MM.1S (cell line): ENCODE measurements at regions not wholly inside any gene's neighbourhood (a gene's known extent, or its start where the extent isn't known, plus 50 kb on each side); places are given as distances from the start of the nearest gene placed in this dataset.

ENCODE experiments used
- DNase-seq: peaks from one replicate; pipeline ENCODE4 v3.0.0-alpha.2; 2015
- H2AFZ ChIP-seq: fragments of 300-600 bp; sonication (generic); 2 replicates; pipeline ENCODE4 v1.6.0; 2016; ENCODE audit warnings: antibody characterized with exemption, low read length
- H3F3A ChIP-seq: fragments of 300-600 bp; sonication (generic); 2 replicates; pipeline ENCODE4 v1.6.1; 2016; ENCODE audit warnings: mild to moderate bottlenecking, antibody characterized with exemption, low read length, moderate library complexity, mixed read lengths; ENCODE audit not compliant: insufficient read depth
- H3K27ac ChIP-seq: fragments of 300-600 bp; sonication (generic); 2 replicates; pipeline ENCODE4 v1.5.1; 2016; ENCODE audit warnings: mild to moderate bottlenecking, low read length
- H3K27me3 ChIP-seq: fragments of 300-600 bp; sonication (generic); replicated peaks from 2 replicates; pipeline ENCODE4 v1.6.0; 2016; ENCODE audit warnings: low read length; ENCODE audit not compliant: insufficient read depth
- H3K36me3 ChIP-seq: fragments of 300-600 bp; sonication (generic); replicated peaks from 2 replicates; pipeline ENCODE4 v1.6.1; 2016; ENCODE audit warnings: mild to moderate bottlenecking, low read length, mixed read lengths; ENCODE audit not compliant: insufficient read depth
- H3K4me1 ChIP-seq: fragments of 300-600 bp; sonication (generic); 2 replicates; pipeline ENCODE4 v1.6.1; 2016; ENCODE audit warnings: low read length, mixed read lengths
- H3K4me2 ChIP-seq: fragments of 300-600 bp; sonication (generic); 2 replicates; pipeline ENCODE4 v1.6.0; 2016; ENCODE audit warnings: low read depth, low read length
- H3K4me3 ChIP-seq: fragments of 300-600 bp; sonication (generic); 2 replicates; pipeline ENCODE4 v1.5.1; 2016; ENCODE audit warnings: low read length, mixed read lengths
- H3K79me2 ChIP-seq: fragments of 300-600 bp; sonication (generic); 2 replicates; pipeline ENCODE4 v1.6.1; 2016; ENCODE audit warnings: mixed run types, low read length, mixed read lengths
- H3K9ac ChIP-seq: fragments of 300-600 bp; sonication (generic); 2 replicates; pipeline ENCODE4 v1.6.1; 2016; ENCODE audit warnings: low read length, mixed read lengths
- H3K9me2 ChIP-seq: fragments of 300-600 bp; sonication (generic); replicated peaks from 2 replicates; pipeline ENCODE4 v1.6.1; 2016; ENCODE audit warnings: mild to moderate bottlenecking, low read length, mixed read lengths; ENCODE audit not compliant: insufficient read depth
- H3K9me3 ChIP-seq: fragments of 300-600 bp; sonication (generic); replicated peaks from 2 replicates; pipeline ENCODE4 v1.6.1; 2016; ENCODE audit warnings: mild to moderate bottlenecking, low read length, mixed read lengths; ENCODE audit not compliant: insufficient read depth
- H4K20me1 ChIP-seq: fragments of 300-600 bp; sonication (generic); 2 replicates; pipeline ENCODE4 v1.6.1; 2016; ENCODE audit warnings: mild to moderate bottlenecking, low read length, moderate library complexity, mixed read lengths; ENCODE audit not compliant: insufficient read depth
- CTCF ChIP-seq: fragments of 300-600 bp; sonication (generic); IDR thresholded peaks from 2 replicates; pipeline ENCODE4 v1.5.1; 2016; ENCODE audit warnings: antibody characterized with exemption, low read length, mixed read lengths
- EZH2 ChIP-seq: fragments of 300-600 bp; sonication (generic); optimal IDR thresholded peaks from 2 replicates; pipeline ENCODE3; 2017; ENCODE audit warnings: low read depth, mild to moderate bottlenecking, antibody characterized with exemption, low read length, mixed read lengths
- EZH2phosphoT487 ChIP-seq: fragments of 300-600 bp; sonication (generic); IDR thresholded peaks from 2 replicates; pipeline ENCODE4 v1.6.1; 2018; ENCODE audit warnings: antibody characterized with exemption, low read length

- TF ChIP-seq CTCF: no peak
- TF ChIP-seq EZH2phosphoT487: no peak
- no peak for TF ChIP-seq EZH2
- no peaks in the 10 kb centered on the region for H3K9me3 ChIP-seq
- no peak overlapping the region for H3K27ac ChIP-seq
- H3F3A ChIP-seq: no peaks in the 10 kb centered on the region
- H3K9ac ChIP-seq: no peak overlapping the region
- H4K20me1 ChIP-seq: no peaks in the 10 kb centered on the region
- no peak for DNase-seq
- no peak overlapping the region for H2AFZ ChIP-seq
- H3K4me3 ChIP-seq: no peak overlapping the region
- H3K36me3 ChIP-seq: no peaks in the 10 kb centered on the region
- no peaks in the 10 kb centered on the region for H3K9me2 ChIP-seq
- no peaks in the 10 kb centered on the region for H3K79me2 ChIP-seq
- no peak overlapping the region for H3K4me2 ChIP-seq
- H3K27me3 ChIP-seq: no peaks in the 10 kb centered on the region
- no peaks in the 10 kb centered on the region for H3K4me1 ChIP-seq
Observed at GRCh38 chr10:4615042-4615441, 211.0 kb upstream of the AKR1E2 start.

- DNase-seq: no peak
- Histone ChIP-seq H3K9me2 (no peaks in the 10 kb centered on the region), H3K4me3 (no peak overlapping the region), H2AFZ (no peak overlapping the region), H4K20me1 (no peaks in the 10 kb centered on the region), H3K79me2 (no peaks in the 10 kb centered on the region), H3K9me3 (no peaks in the 10 kb centered on the region), H3K27ac (no peak overlapping the region), H3K4me1 (no peaks in the 10 kb centered on the region), H3K27me3 (no peaks in the 10 kb centered on the region), H3F3A (no peaks in the 10 kb centered on the region), H3K36me3 (no peaks in the 10 kb centered on the region), H3K9ac (no peak overlapping the region), H3K4me2 (no peak overlapping the region)
- no peak for TF ChIP-seq CTCF
- no peak for TF ChIP-seq EZH2
- TF ChIP-seq EZH2phosphoT487: no peak
Observed at GRCh38 chr10:4609251-4609650, 216.8 kb upstream of the AKR1E2 start.

- no peaks in the 10 kb centered on the region for H3F3A ChIP-seq
- no peak overlapping the region for H3K4me3 ChIP-seq
- TF ChIP-seq EZH2 (no peak), CTCF (no peak), EZH2phosphoT487 (no peak)
- H3K9ac ChIP-seq: no peak overlapping the region
- H3K27ac ChIP-seq: no peak overlapping the region
- H4K20me1 ChIP-seq: no peaks in the 10 kb centered on the region
- no peaks in the 10 kb centered on the region for H3K27me3 ChIP-seq
- no peak overlapping the region for H3K4me2 ChIP-seq
- H3K36me3 ChIP-seq: no peaks in the 10 kb centered on the region
- no peaks in the 10 kb centered on the region for H3K9me2 ChIP-seq
- H3K4me1 ChIP-seq: no peaks in the 10 kb centered on the region
- H3K79me2 ChIP-seq: no peaks in the 10 kb centered on the region
- H3K9me3 ChIP-seq: no peaks in the 10 kb centered on the region
- DNase-seq: no peak
- H2AFZ ChIP-seq: no peak overlapping the region
Observed at GRCh38 chr10:4607681-4608080, 218.3 kb upstream of the AKR1E2 start.
